GM21717 (cell line): ENCODE measurements at regions not wholly inside any gene's neighbourhood (a gene's known extent, or its start where the extent isn't known, plus 50 kb on each side); places are given as distances from the start of the nearest gene placed in this dataset.

Experiments
- ATAC-seq: cut with Tn5 transposase; IDR thresholded peaks from one replicate; pipeline ENCODE4 v1.9.1; 2021; ENCODE audit warnings: mild to moderate bottlenecking, moderate library complexity; ENCODE audit not compliant: unreplicated experiment

- ATAC-seq: no peak
Measured at GRCh38 chr2:200243441-200243840, 63.1 kb upstream of the SPATS2L start.

- ATAC-seq: no peak
Measured at GRCh38 chr2:200244111-200244510, 62.4 kb upstream of the SPATS2L start.

GRCh38 chr2:200247494-200247893, 59.0 kb upstream of the SPATS2L start:
- no peak for ATAC-seq

GRCh38 chr2:200252265-200253067, 54.0 kb upstream of the SPATS2L start:
- ATAC-seq: no peak

- no peak for ATAC-seq
Measured at GRCh38 chr2:200253639-200254038, 52.9 kb upstream of the SPATS2L start.

GRCh38 chr2:200254773-200255172, 51.7 kb upstream of the SPATS2L start:
- no peak for ATAC-seq

- ATAC-seq: no peak
Measured at GRCh38 chr2:200255549-200255948, 50.9 kb upstream of the SPATS2L start.
